SK-N-SH (cell line): ENCODE measurements at regions not wholly inside any gene's neighbourhood (a gene's known extent, or its start where the extent isn't known, plus 50 kb on each side); places are given as distances from the start of the nearest gene placed in this dataset.

Experiments used
- CTCF ChIA-PET: fragments of 300-600, 350-600 bp; formaldehyde crosslinking; extraction: SDS; loops from one replicate; lab custom pipeline; 2021; lab: Yijun Ruan, JAX
- POLR2A ChIA-PET: fragments of 350-600 bp; sonication (Branson Sonifier 250); formaldehyde crosslinking; extraction: SDS; loops from one replicate; lab custom pipeline; 2020; ENCODE audit warnings: antibody characterized with exemption, inconsistent platforms; lab: Yijun Ruan, JAX
- DNase-seq: peaks from one replicate; pipeline ENCODE4 v3.0.0; 2012
- H2AFZ ChIP-seq: fragments of 200-600 bp; sonication (generic); 2 replicates; pipeline ENCODE4 v1.8.1; 2016; ENCODE audit warnings: antibody characterized with exemption, mild to moderate bottlenecking, low read depth
- H3F3A ChIP-seq: fragments of 200-600 bp; sonication (generic); replicated peaks from 2 replicates; pipeline ENCODE3; 2016; ENCODE audit warnings: antibody characterized with exemption, mild to moderate bottlenecking; ENCODE audit not compliant: insufficient read depth
- H3K27ac ChIP-seq, 2 experiments: fragments of 200-500 bp in 1 of 2; fragments of 200-600 bp in 1 of 2; sonication (Bioruptor generic) in 1 of 2; sonication (generic), shearing (Covaris generic) in 1 of 2; 2 replicates each; pipeline versions ENCODE4 v1.5.1 to v1.6.1; 2014 to 2016; ENCODE audit warnings: low read depth in 2 of 2, inconsistent platforms in 1 of 2, low read length in 1 of 2, mild to moderate bottlenecking in 1 of 2, mixed read lengths in 1 of 2
- H3K27me3 ChIP-seq: fragments of 200-600 bp; sonication (generic), shearing (Covaris generic); 2 replicates; pipeline ENCODE4 v1.6.1; 2016; ENCODE audit warnings: mixed run types; ENCODE audit not compliant: insufficient read depth
- H3K36me3 ChIP-seq, 2 experiments: fragments of 200-500 bp in 1 of 2; fragments of 200-600 bp in 1 of 2; sonication (Bioruptor generic) in 1 of 2; sonication (generic) in 1 of 2; replicated peaks in 1 of 2; 2 replicates each; pipeline versions ENCODE3 to v1.5.1; 2014 to 2016; ENCODE audit warnings: low read length in 1 of 2, mild to moderate bottlenecking in 1 of 2; ENCODE audit not compliant: insufficient read depth in 2 of 2, control insufficient read depth in 1 of 2
- H3K4me1 ChIP-seq, 2 experiments: fragments of 200-500 bp in 1 of 2; fragments of 200-600 bp in 1 of 2; sonication (Bioruptor generic) in 1 of 2; sonication (generic), shearing (Covaris generic) in 1 of 2; 2 replicates each; pipeline versions ENCODE4 v1.5.1 to v1.6.1; 2014 to 2016; ENCODE audit warnings: low read depth in 1 of 2, low read length in 1 of 2, mixed run types in 1 of 2; ENCODE audit not compliant: insufficient read depth in 2 of 2, control insufficient read depth in 1 of 2
- H3K4me2 ChIP-seq: fragments of 200-600 bp; sonication (generic), shearing (Covaris generic); 2 replicates; pipeline ENCODE4 v1.6.1; 2017; ENCODE audit warnings: mixed run types
- H3K4me3 ChIP-seq, 2 experiments: fragments of 200-500 bp in 1 of 2; fragments of 200-600 bp in 1 of 2; sonication (Bioruptor generic) in 1 of 2; sonication (generic), shearing (Covaris generic) in 1 of 2; 2 replicates each; pipeline versions ENCODE4 v1.5.1 to v1.8.1; 2014 to 2016; ENCODE audit warnings: low read depth in 2 of 2, inconsistent platforms in 1 of 2, low read length in 1 of 2, mild to moderate bottlenecking in 1 of 2, mixed read lengths in 1 of 2, moderate library complexity in 1 of 2
- H3K79me2 ChIP-seq: fragments of 200-600 bp; sonication (generic); 2 replicates; pipeline ENCODE4 v1.8.1; 2017; ENCODE audit warnings: mild to moderate bottlenecking; ENCODE audit not compliant: insufficient read depth
- H3K9ac ChIP-seq: fragments of 200-600 bp; sonication (generic); 2 replicates; pipeline ENCODE4 v1.6.1; 2017; ENCODE audit warnings: mixed run types
- H3K9me2 ChIP-seq: fragments of 200-600 bp; sonication (generic); 2 replicates; pipeline ENCODE4 v1.6.1; 2017; ENCODE audit warnings: mixed run types
- H3K9me3 ChIP-seq: fragments of 200-600 bp; sonication (generic); 2 replicates; pipeline ENCODE4 v1.6.1; 2017; ENCODE audit warnings: mixed run types, mild to moderate bottlenecking, moderate library complexity
- H4K20me1 ChIP-seq: fragments of 200-600 bp; sonication (generic); 2 replicates; pipeline ENCODE4 v1.6.1; 2017; ENCODE audit warnings: mild to moderate bottlenecking, mixed run types; ENCODE audit not compliant: insufficient read depth
- CHD2 ChIP-seq: fragments of 150-350 bp; IDR thresholded peaks from 2 replicates; pipeline ENCODE4 v1.6.1; 2018; ENCODE audit warnings: low read length; ENCODE audit not compliant: partially characterized antibody
- EP300 ChIP-seq, 2 experiments: IDR thresholded peaks; 2 replicates each; pipeline versions ENCODE4 v1.4.0 to v1.6.1; 2012; ENCODE audit warnings: borderline replicate concordance in 1 of 2, low read depth in 1 of 2, low read length in 1 of 2
- FOXJ3 ChIP-seq: sonication (generic); formaldehyde crosslinking; IDR thresholded peaks from 2 replicates; pipeline ENCODE4 v1.5.1; 2020; ENCODE audit warnings: mild to moderate bottlenecking, missing genetic modification reagents
- GATA2 ChIP-seq: sonication (generic); formaldehyde crosslinking; IDR thresholded peaks from 2 replicates; pipeline ENCODE4 v1.5.0; 2020; ENCODE audit warnings: mild to moderate bottlenecking, missing genetic modification reagents
- MEF2A ChIP-seq: IDR thresholded peaks from 2 replicates; pipeline ENCODE4 v1.4.0; 2012; ENCODE audit warnings: low read depth, borderline replicate concordance
- MXI1 ChIP-seq: IDR thresholded peaks from 2 replicates; pipeline ENCODE4 v1.6.1; 2012; ENCODE audit warnings: mild to moderate bottlenecking, low read depth, low read length, improper control_type of control experiment
- NFIC ChIP-seq: IDR thresholded peaks from 2 replicates; pipeline ENCODE4 v1.4.0; 2012; ENCODE audit warnings: borderline replicate concordance
- RCOR1 ChIP-seq: fragments of 150-350 bp; IDR thresholded peaks from 2 replicates; pipeline ENCODE4 v1.6.1; 2017; ENCODE audit warnings: antibody characterized with exemption, low read length
- RFX5 ChIP-seq: IDR thresholded peaks from 2 replicates; pipeline ENCODE4 v1.6.1; 2012; ENCODE audit warnings: mild to moderate bottlenecking, improper control_type of control experiment, low read length
- SIN3A ChIP-seq: IDR thresholded peaks from 2 replicates; pipeline ENCODE4 v1.6.1; 2012; ENCODE audit warnings: low read depth, mild to moderate bottlenecking, low read length, moderate library complexity, borderline replicate concordance
- SMC3 ChIP-seq: IDR thresholded peaks from 2 replicates; pipeline ENCODE4 v1.6.1; 2012; ENCODE audit warnings: low read depth, low read length, improper control_type of control experiment
- TAF1 ChIP-seq: IDR thresholded peaks from 2 replicates; pipeline ENCODE4 v1.6.1; 2012; ENCODE audit warnings: low read depth, mild to moderate bottlenecking, low read length, moderate library complexity, borderline replicate concordance
- TCF12 ChIP-seq: IDR thresholded peaks from 2 replicates; pipeline ENCODE4 v1.4.0; 2012
- YY1 ChIP-seq: IDR thresholded peaks from 2 replicates; pipeline ENCODE4 v1.4.0; 2012; ENCODE audit warnings: low read depth, mild to moderate bottlenecking
- WGBS: methylation state at CpG from one replicate; pipeline ENCODE4 v1.1.6; 2017; ENCODE audit warnings: low lambda C conversion rate; 5-methylcytosine and 5-hydroxymethylcytosine counted together
- TF ChIP-seq, protein P1 (sequence below): IDR thresholded peaks from 2 replicates; pipeline ENCODE4; 2012
- TF ChIP-seq, protein P2 (sequence below): IDR thresholded peaks from 2 replicates; pipeline ENCODE4 v1.6.1; 2012; ENCODE audit warnings: mild to moderate bottlenecking, low read depth, low read length, moderate library complexity

GRCh38 chr11:101336155-101336554, 206.5 kb upstream of the PGR start:
- POLR2A ChIA-PET, result no interaction called here
- H3K4me1 ChIP-seq, result no peaks in the 10 kb centered on the region
- CTCF ChIA-PET, result no interaction called here
- TF ChIP-seq CHD2 (no peak), TCF12 (no peak), SIN3A (no peak), MEF2A (no peak), RFX5 (no peak), YY1 (no peak), EP300 (IDR thresholded peaks at IDR 0.05; ENCODE audit: borderline replicate concordance in 1 of 2, low read depth in 1 of 2, low read length in 1 of 2) (no peak), TAF1 (no peak), GATA2 (CRISPR knock-in tag) (no peak), MXI1 (no peak), FOXJ3 (no peak), RCOR1 (no peak), NFIC (no peak), SMC3 (no peak)
- TF ChIP-seq, protein P1, sequence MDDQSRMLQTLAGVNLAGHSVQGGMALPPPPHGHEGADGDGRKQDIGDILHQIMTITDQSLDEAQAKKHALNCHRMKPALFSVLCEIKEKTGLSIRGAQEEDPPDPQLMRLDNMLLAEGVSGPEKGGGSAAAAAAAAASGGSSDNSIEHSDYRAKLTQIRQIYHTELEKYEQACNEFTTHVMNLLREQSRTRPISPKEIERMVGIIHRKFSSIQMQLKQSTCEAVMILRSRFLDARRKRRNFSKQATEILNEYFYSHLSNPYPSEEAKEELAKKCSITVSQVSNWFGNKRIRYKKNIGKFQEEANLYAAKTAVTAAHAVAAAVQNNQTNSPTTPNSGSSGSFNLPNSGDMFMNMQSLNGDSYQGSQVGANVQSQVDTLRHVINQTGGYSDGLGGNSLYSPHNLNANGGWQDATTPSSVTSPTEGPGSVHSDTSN, result no peak
- TF ChIP-seq, protein P2, sequence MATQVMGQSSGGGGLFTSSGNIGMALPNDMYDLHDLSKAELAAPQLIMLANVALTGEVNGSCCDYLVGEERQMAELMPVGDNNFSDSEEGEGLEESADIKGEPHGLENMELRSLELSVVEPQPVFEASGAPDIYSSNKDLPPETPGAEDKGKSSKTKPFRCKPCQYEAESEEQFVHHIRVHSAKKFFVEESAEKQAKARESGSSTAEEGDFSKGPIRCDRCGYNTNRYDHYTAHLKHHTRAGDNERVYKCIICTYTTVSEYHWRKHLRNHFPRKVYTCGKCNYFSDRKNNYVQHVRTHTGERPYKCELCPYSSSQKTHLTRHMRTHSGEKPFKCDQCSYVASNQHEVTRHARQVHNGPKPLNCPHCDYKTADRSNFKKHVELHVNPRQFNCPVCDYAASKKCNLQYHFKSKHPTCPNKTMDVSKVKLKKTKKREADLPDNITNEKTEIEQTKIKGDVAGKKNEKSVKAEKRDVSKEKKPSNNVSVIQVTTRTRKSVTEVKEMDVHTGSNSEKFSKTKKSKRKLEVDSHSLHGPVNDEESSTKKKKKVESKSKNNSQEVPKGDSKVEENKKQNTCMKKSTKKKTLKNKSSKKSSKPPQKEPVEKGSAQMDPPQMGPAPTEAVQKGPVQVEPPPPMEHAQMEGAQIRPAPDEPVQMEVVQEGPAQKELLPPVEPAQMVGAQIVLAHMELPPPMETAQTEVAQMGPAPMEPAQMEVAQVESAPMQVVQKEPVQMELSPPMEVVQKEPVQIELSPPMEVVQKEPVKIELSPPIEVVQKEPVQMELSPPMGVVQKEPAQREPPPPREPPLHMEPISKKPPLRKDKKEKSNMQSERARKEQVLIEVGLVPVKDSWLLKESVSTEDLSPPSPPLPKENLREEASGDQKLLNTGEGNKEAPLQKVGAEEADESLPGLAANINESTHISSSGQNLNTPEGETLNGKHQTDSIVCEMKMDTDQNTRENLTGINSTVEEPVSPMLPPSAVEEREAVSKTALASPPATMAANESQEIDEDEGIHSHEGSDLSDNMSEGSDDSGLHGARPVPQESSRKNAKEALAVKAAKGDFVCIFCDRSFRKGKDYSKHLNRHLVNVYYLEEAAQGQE, result no peak
- TF ChIP-seq, all 33 proteins: peak for 0
- 13% methylated on average over 3 of the region's 3 CpGs for WGBS
- Histone ChIP-seq H2AFZ (no peak overlapping the region), H3F3A (no peaks in the 10 kb centered on the region), H3K9me3 (no peaks in the 10 kb centered on the region), H3K9me2 (no peaks in the 10 kb centered on the region), H3K4me3 (no peak overlapping the region), H3K27ac (no peak overlapping the region), H3K9ac (no peak overlapping the region), H3K4me2 (no peak overlapping the region), H3K27me3 (no peaks in the 10 kb centered on the region), H3K79me2 (no peaks in the 10 kb centered on the region), H3K36me3 (no peaks in the 10 kb centered on the region), H4K20me1 (no peaks in the 10 kb centered on the region)
- DNase-seq, result no peak
